Ovary (tissue), 3 donors: ENCODE measurements at regions not wholly inside any gene's neighbourhood (a gene's known extent, or its start where the extent isn't known, plus 50 kb on each side); places are given as distances from the start of the nearest gene placed in this dataset.

Experiments used
- POLR2A ChIP-seq: fragments of 450-650 bp; IDR thresholded peaks from one replicate; pipeline ENCODE4 v1.6.1; 2017; ENCODE audit warnings: antibody characterized with exemption, mild to moderate bottlenecking, moderate library complexity
- TF ChIP-seq, protein P1 (sequence below), 3 donors: fragments of 450-650 bp in 2 of 3; fragments of 200-600 bp in 1 of 3; IDR thresholded peaks; one replicate each; pipeline versions ENCODE4 v1.5.1 to v1.8.0; 2016 to 2022; ENCODE audit warnings: antibody characterized with exemption in 3 of 3, mild to moderate bottlenecking in 1 of 3
- donor health status: DM: no; HTN: no; CAD: no.

DNA sequence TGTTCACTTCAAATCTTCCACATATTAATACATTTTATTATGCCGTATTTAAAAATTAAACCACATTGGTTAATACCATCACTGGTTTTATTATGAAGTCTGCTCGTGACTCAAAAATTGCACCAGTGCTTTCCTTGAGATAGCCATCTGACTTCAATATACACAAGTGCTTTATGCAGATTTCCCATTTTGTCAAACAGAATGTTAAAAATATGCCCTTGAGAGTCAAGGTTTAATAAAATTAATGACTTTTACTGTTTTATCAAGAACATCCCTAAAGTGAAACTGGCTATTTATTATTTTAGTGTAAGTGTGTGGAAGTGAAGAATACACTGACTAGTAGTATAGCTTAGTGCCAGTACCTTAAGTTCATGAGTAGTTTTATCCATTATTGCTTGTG, 139.3 kb upstream of the SOX2 start:
- TF ChIP-seq POLR2A = no peak
- TF ChIP-seq, protein P1, sequence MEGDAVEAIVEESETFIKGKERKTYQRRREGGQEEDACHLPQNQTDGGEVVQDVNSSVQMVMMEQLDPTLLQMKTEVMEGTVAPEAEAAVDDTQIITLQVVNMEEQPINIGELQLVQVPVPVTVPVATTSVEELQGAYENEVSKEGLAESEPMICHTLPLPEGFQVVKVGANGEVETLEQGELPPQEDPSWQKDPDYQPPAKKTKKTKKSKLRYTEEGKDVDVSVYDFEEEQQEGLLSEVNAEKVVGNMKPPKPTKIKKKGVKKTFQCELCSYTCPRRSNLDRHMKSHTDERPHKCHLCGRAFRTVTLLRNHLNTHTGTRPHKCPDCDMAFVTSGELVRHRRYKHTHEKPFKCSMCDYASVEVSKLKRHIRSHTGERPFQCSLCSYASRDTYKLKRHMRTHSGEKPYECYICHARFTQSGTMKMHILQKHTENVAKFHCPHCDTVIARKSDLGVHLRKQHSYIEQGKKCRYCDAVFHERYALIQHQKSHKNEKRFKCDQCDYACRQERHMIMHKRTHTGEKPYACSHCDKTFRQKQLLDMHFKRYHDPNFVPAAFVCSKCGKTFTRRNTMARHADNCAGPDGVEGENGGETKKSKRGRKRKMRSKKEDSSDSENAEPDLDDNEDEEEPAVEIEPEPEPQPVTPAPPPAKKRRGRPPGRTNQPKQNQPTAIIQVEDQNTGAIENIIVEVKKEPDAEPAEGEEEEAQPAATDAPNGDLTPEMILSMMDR (IDR thresholded peaks at IDR 0.05) = no peak
